IMR-90 (cell line): ENCODE measurements at regions not wholly inside any gene's neighbourhood (a gene's known extent, or its start where the extent isn't known, plus 50 kb on each side); places are given as distances from the start of the nearest gene placed in this dataset.

Experiments
- ATAC-seq: fragments of 200-7000 bp; cut with Tn5 transposase; 2 replicates; pipeline ENCODE4 v1.9.1; 2020; ENCODE audit warnings: low read depth, mild to moderate bottlenecking, moderate library complexity
- BruUV-seq: library from RNA; stranded (reverse); fragments of 400-500 nt; replicated peaks from 2 replicates; lab custom pipeline; 2021; lab: Mats Ljungman, UMichigan
- CTCF ChIA-PET: fragments of 300-600 bp; formaldehyde crosslinking; extraction: SDS; loops from one replicate; lab custom pipeline; 2021; ENCODE audit warnings: antibody characterized with exemption; lab: Yijun Ruan, JAX
- POLR2A ChIA-PET: fragments of 300-600 bp; sonication (Branson Sonifier 250); formaldehyde crosslinking; loops from one replicate; lab custom pipeline; 2022; ENCODE audit warnings: antibody characterized with exemption; ENCODE audit not compliant: unreplicated experiment; lab: Charles Lee
- DNase-seq: peaks from one replicate; pipeline ENCODE4 v3.0.0; 2013
- H2AFZ ChIP-seq: replicated peaks from 2 replicates; pipeline ENCODE3; 2013; ENCODE audit warnings: low read length, mild to moderate bottlenecking; ENCODE audit not compliant: poor library complexity
- H2AK5ac ChIP-seq: 2 replicates; pipeline ENCODE4 v1.6.1; 2013; ENCODE audit warnings: low read depth, low read length, inconsistent platforms
- H2AK9ac ChIP-seq: replicated peaks from 2 replicates; pipeline ENCODE3; 2013; ENCODE audit warnings: mild to moderate bottlenecking, low read depth, low read length, moderate library complexity; ENCODE audit not compliant: poor library complexity
- H2BK120ac ChIP-seq: 2 replicates; pipeline ENCODE4 v1.6.1; 2013; ENCODE audit warnings: low read depth, low read length, inconsistent platforms
- H2BK15ac ChIP-seq: 3 replicates; pipeline ENCODE4 v1.6.1; 2013; ENCODE audit warnings: low read depth, low read length, inconsistent platforms
- H2BK20ac ChIP-seq: 2 replicates; pipeline ENCODE4 v1.6.1; 2013; ENCODE audit warnings: low read depth, mild to moderate bottlenecking, inconsistent platforms, low read length, moderate library complexity
- H2BK5ac ChIP-seq: 2 replicates; pipeline ENCODE4 v1.6.1; 2013; ENCODE audit warnings: mild to moderate bottlenecking, low read depth, low read length, inconsistent platforms; ENCODE audit not compliant: poor library complexity, severe bottlenecking
- H3K14ac ChIP-seq: replicated peaks from 2 replicates; pipeline ENCODE4 v1.6.1; 2013; ENCODE audit warnings: low read depth, low read length, inconsistent platforms
- H3K18ac ChIP-seq: 2 replicates; pipeline ENCODE4 v1.6.1; 2013; ENCODE audit warnings: low read depth, low read length, control low read depth
- H3K23ac ChIP-seq: 2 replicates; pipeline ENCODE4 v1.6.1; 2013; ENCODE audit warnings: low read depth, low read length, inconsistent platforms
- H3K27ac ChIP-seq: 2 replicates; pipeline ENCODE4 v1.5.1; 2013; ENCODE audit warnings: mild to moderate bottlenecking, control low read depth, low read length; ENCODE audit not compliant: insufficient read depth
- H3K27me3 ChIP-seq: 2 replicates; pipeline ENCODE4 v1.6.1; 2013; ENCODE audit warnings: low read length; ENCODE audit not compliant: control insufficient read depth, insufficient read depth
- H3K36me3 ChIP-seq: 2 replicates; pipeline ENCODE4 v1.6.1; 2013; ENCODE audit warnings: low read length, mixed read lengths; ENCODE audit not compliant: control insufficient read depth, insufficient read depth
- H3K4ac ChIP-seq: 2 replicates; pipeline ENCODE4 v1.6.1; 2013; ENCODE audit warnings: low read depth, low read length, inconsistent platforms
- H3K4me1 ChIP-seq: 2 replicates; pipeline ENCODE4 v1.6.1; 2013; ENCODE audit warnings: low read length, mixed read lengths; ENCODE audit not compliant: control insufficient read depth, insufficient read depth
- H3K4me2 ChIP-seq: 2 replicates; pipeline ENCODE4 v1.6.1; 2013; ENCODE audit warnings: low read depth, mild to moderate bottlenecking, control low read depth, low read length, moderate library complexity
- H3K4me3 ChIP-seq: 2 replicates; pipeline ENCODE4 v1.5.1; 2013; ENCODE audit warnings: low read depth, mild to moderate bottlenecking, control low read depth, low read length, moderate library complexity; ENCODE audit not compliant: insufficient read depth
- H3K56ac ChIP-seq: 2 replicates; pipeline ENCODE4 v1.6.1; 2013; ENCODE audit warnings: low read length, inconsistent platforms; ENCODE audit not compliant: insufficient read depth; ENCODE audit errors: extremely low read depth
- H3K79me1 ChIP-seq, 2 experiments: 2 replicates each; pipeline ENCODE4 v1.6.1; 2013; ENCODE audit warnings: low read length in 2 of 2, inconsistent platforms in 1 of 2, low read depth in 1 of 2
- H3K9ac ChIP-seq: 2 replicates; pipeline ENCODE4 v1.6.1; 2013; ENCODE audit warnings: low read depth, low read length, control low read depth
- H3K9me1 ChIP-seq: 2 replicates; pipeline ENCODE4 v1.6.1; 2013; ENCODE audit warnings: low read length, inconsistent platforms; ENCODE audit not compliant: insufficient read depth
- H3K9me3 ChIP-seq: 2 replicates; pipeline ENCODE4 v1.6.1; 2013; ENCODE audit warnings: low read length; ENCODE audit not compliant: control insufficient read depth, insufficient read depth
- H4K20me1 ChIP-seq: 2 replicates; pipeline ENCODE4 v1.6.1; 2013; ENCODE audit warnings: low read length, inconsistent platforms; ENCODE audit not compliant: insufficient read depth
- H4K5ac ChIP-seq: 2 replicates; pipeline ENCODE4 v1.6.1; 2013; ENCODE audit warnings: mild to moderate bottlenecking, low read depth, low read length, control low read depth
- H4K8ac ChIP-seq, 2 experiments: 2 replicates each; pipeline ENCODE4 v1.6.1; 2013; ENCODE audit warnings: low read depth in 2 of 2, low read length in 2 of 2, control low read depth in 1 of 2, inconsistent platforms in 1 of 2
- H4K91ac ChIP-seq: 2 replicates; pipeline ENCODE4 v1.6.1; 2013; ENCODE audit warnings: low read depth, low read length, inconsistent platforms; ENCODE audit not compliant: insufficient read depth
- BHLHE40 ChIP-seq: fragments of 150-350 bp; IDR thresholded peaks from 2 replicates; pipeline ENCODE4 v1.6.1; 2016; ENCODE audit warnings: mild to moderate bottlenecking, low read depth, low read length
- CEBPB ChIP-seq: IDR thresholded peaks from 2 replicates; pipeline ENCODE4 v1.6.1; 2012; ENCODE audit warnings: low read depth, low read length, improper control_type of control experiment
- CHD1 ChIP-seq: IDR thresholded peaks from 2 replicates; pipeline ENCODE4 v1.6.1; 2012; ENCODE audit warnings: low read depth, low read length, improper control_type of control experiment
- CTCF ChIP-seq: conservative IDR thresholded peaks from 2 replicates; pipeline ENCODE4 v1.5.1; 2012; ENCODE audit warnings: mild to moderate bottlenecking, low read depth, low read length, improper control_type of control experiment
- ELK1 ChIP-seq: fragments of 150-350 bp; IDR thresholded peaks from 2 replicates; pipeline ENCODE4 v1.6.1; 2016; ENCODE audit warnings: low read depth, mild to moderate bottlenecking, low read length, moderate library complexity, borderline replicate concordance
- FOS ChIP-seq: fragments of 150-350 bp; IDR thresholded peaks from 2 replicates; pipeline ENCODE4 v1.6.1; 2016; ENCODE audit warnings: low read depth, low read length
- MAFK ChIP-seq: IDR thresholded peaks from 2 replicates; pipeline ENCODE4 v1.6.1; 2012; ENCODE audit warnings: low read depth, low read length, improper control_type of control experiment
- MAZ ChIP-seq: IDR thresholded peaks from 2 replicates; pipeline ENCODE4 v1.6.1; 2012; ENCODE audit warnings: low read depth, mild to moderate bottlenecking, low read length, improper control_type of control experiment, moderate library complexity, borderline replicate concordance
- MXI1 ChIP-seq: IDR thresholded peaks from 2 replicates; pipeline ENCODE4 v1.6.1; 2012; ENCODE audit warnings: low read depth, mild to moderate bottlenecking, low read length, moderate library complexity, borderline replicate concordance
- NFE2L2 ChIP-seq: fragments of 150-350 bp; IDR thresholded peaks from 2 replicates; pipeline ENCODE4 v1.6.1; 2016; ENCODE audit warnings: low read depth, mild to moderate bottlenecking, low read length
- POLR2A ChIP-seq: IDR thresholded peaks from 2 replicates; pipeline ENCODE4 v1.6.1; 2012; ENCODE audit warnings: mild to moderate bottlenecking, low read depth, low read length
- RAD21 ChIP-seq: IDR thresholded peaks from 2 replicates; pipeline ENCODE4 v1.6.1; 2012; ENCODE audit warnings: low read length, improper control_type of control experiment
- RCOR1 ChIP-seq: IDR thresholded peaks from 2 replicates; pipeline ENCODE4 v1.6.1; 2012; ENCODE audit warnings: mild to moderate bottlenecking, low read length, improper control_type of control experiment; ENCODE audit not compliant: insufficient replicate concordance
- RFX5 ChIP-seq: IDR thresholded peaks from 2 replicates; pipeline ENCODE4 v1.8.0; 2012; ENCODE audit warnings: low read depth, mild to moderate bottlenecking, low read length, moderate library complexity
- SMC3 ChIP-seq: fragments of 150-350 bp; IDR thresholded peaks from 2 replicates; pipeline ENCODE4 v1.6.1; 2016; ENCODE audit warnings: low read depth, mild to moderate bottlenecking, antibody characterized with exemption, low read length, moderate library complexity
- USF2 ChIP-seq: fragments of 150-350 bp; IDR thresholded peaks from 2 replicates; pipeline ENCODE4 v1.6.1; 2017; ENCODE audit warnings: mild to moderate bottlenecking, antibody characterized with exemption, low read length, low read depth
- WGBS, 2 experiments: methylation state at CpG; one replicate each; pipeline versions ENCODE4 v1.1.5 to v1.1.7; 2013; ENCODE audit warnings: missing lambda C conversion rate in 2 of 2; ENCODE audit not compliant: insufficient read length in 1 of 2; ENCODE audit errors: extremely low coverage in 2 of 2; 5-methylcytosine and 5-hydroxymethylcytosine counted together
- dilution Hi-C: fragments of 300-500 bp; cut with HindIII; formaldehyde crosslinking; loops from one replicate; pipeline ENCODE4 v1.14.3; 2018; ENCODE audit warnings: low sequenced_read_pairs; ENCODE audit not compliant: unreplicated experiment
- in situ Hi-C: fragments of 300-500 bp; cut with MboI; formaldehyde crosslinking; loops from 3 replicates; pipeline ENCODE4 v1.14.3; 2019; ENCODE audit warnings: low sequenced_read_pairs, inconsistent platforms, mixed read lengths
- intact Hi-C: fragments of 100-400 bp; cut with micrococcal nuclease; formaldehyde crosslinking; loops from 2 replicates; pipeline ENCODE4 v1.10.0; 2022

- Histone ChIP-seq H4K20me1 (no peaks in the 10 kb centered on the region), H2AFZ (no peak overlapping the region), H3K4me1 (no peaks in the 10 kb centered on the region), H4K91ac (no peak overlapping the region), H3K36me3 (no peaks in the 10 kb centered on the region), H2AK9ac (no peak overlapping the region), H3K27me3 (peaks cover 29% of the 10 kb centered on the region), H3K18ac (no peak overlapping the region), H3K56ac (no peak overlapping the region), H4K5ac (no peak overlapping the region), H3K9ac (no peak overlapping the region), H3K79me1 (no peaks in the 10 kb centered on the region), H3K9me3 (no peaks in the 10 kb centered on the region), H3K4ac (no peak overlapping the region), H2BK5ac (no peak overlapping the region), H3K4me2 (no peak overlapping the region), H2BK120ac (no peak overlapping the region), H3K14ac (no peak overlapping the region), H3K4me3 (no peak overlapping the region), H3K23ac (no peak overlapping the region), H2BK15ac (no peak overlapping the region), H3K27ac (no peak overlapping the region), H4K8ac (no peak overlapping the region), H3K9me1 (no peaks in the 10 kb centered on the region), H2BK20ac (no peak overlapping the region), H2AK5ac (no peak overlapping the region)
- TF ChIP-seq BHLHE40 (no peak), MAZ (no peak), ELK1 (no peak), CEBPB (no peak), CHD1 (no peak), MXI1 (no peak), RCOR1 (no peak), USF2 (no peak), SMC3 (no peak), MAFK (no peak), NFE2L2 (no peak), FOS (no peak), RFX5 (no peak), RAD21 (no peak), POLR2A (no peak), CTCF (no peak)
- in situ Hi-C loops (no loop called here), dilution Hi-C loops (no loop called here), intact Hi-C loops (no loop called here)
- POLR2A ChIA-PET, result no interaction called here
- BruUV-seq, result no TSS peak
- 78% methylated on average over 5 of the region's 9 CpGs; no CpG with 5 or more reads in 1 of the 2 experiments for WGBS, 2 experiments
- DNase-seq (no peak), ATAC-seq (no peak)
- CTCF ChIA-PET, result no interaction called here
Measured at GRCh38 chr6:6909111-6909510, 198.7 kb upstream of the RREB1 start.
